ENCODE measurements at regions not wholly inside any gene's neighbourhood (a gene's known extent, or its start where the extent isn't known, plus 50 kb on each side); places are given as distances from the start of the nearest gene placed in this dataset.

DNA sequence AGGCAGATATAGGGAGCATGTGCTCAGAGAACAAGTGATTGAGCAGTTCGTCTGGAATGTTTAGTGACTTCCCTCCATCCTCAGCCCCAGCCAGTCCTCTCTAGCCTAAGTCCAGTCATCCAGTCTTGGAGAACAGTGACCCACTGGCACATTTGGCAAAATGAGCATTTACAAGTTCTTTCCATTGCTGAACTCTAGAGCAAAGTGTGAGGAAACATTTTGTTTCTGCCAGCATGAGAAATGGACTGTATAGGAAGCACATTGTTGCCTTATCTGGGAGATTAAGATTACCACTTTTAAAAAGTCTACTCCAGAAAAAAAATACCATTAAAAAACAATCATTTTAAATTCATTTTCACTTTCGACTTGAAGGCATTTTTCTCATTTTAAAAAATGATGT is 353.6 kb downstream of the SHQ1 start:
- Histone ChIP-seq H2BK15ac (ENCODE audit: low read depth, low read length) (no peak overlapping the region), H2BK120ac (ENCODE audit: low read depth, low read length) (no peak overlapping the region), H2BK20ac (ENCODE audit: low read depth, low read length) (no peak overlapping the region), H4K91ac (ENCODE audit: insufficient read depth, low read depth, low read length) (no peak overlapping the region), H3K4ac (ENCODE audit: low read depth, low read length) (no peak overlapping the region), H4K20me1 (ENCODE audit: insufficient read depth, low read length) (peaks cover 2% of the 10 kb centered on the region; the same call in 1 of the 2 replicates), H3K79me1 (ENCODE audit: low read depth in 1 of 2, low read length in 2 of 2) (no peaks in the 10 kb centered on the region), H3K4me3 (ENCODE audit: insufficient read depth, low read depth, low read length) (no peak overlapping the region), H3K14ac (replicated peaks; ENCODE audit: low read depth, low read length) (no peak overlapping the region), H3K36me3 (ENCODE audit: control insufficient read depth, insufficient read depth, low read length) (no peaks in the 10 kb centered on the region), H4K8ac (ENCODE audit: low read depth in 2 of 2, low read length in 2 of 2) (no peak overlapping the region), H3K27me3 (ENCODE audit: control insufficient read depth, insufficient read depth, low read length) (peaks cover 2% of the 10 kb centered on the region; the same call in 1 of the 2 replicates), H4K5ac (ENCODE audit: low read depth, low read length) (no peak overlapping the region), H3K4me2 (ENCODE audit: low read depth, low read length) (no peak overlapping the region), H3K18ac (ENCODE audit: low read depth, low read length) (no peak overlapping the region), H2AK5ac (ENCODE audit: low read depth, low read length) (no peak overlapping the region), H3K9ac (ENCODE audit: low read depth, low read length) (no peak overlapping the region), H3K27ac (ENCODE audit: insufficient read depth, low read length) (no peak overlapping the region), H3K9me1 (ENCODE audit: insufficient read depth, low read length) (peaks cover 4% of the 10 kb centered on the region), H3K23ac (ENCODE audit: low read depth, low read length) (no peak overlapping the region), H2AFZ (replicated peaks; ENCODE audit: low read length, poor library complexity) (no peak overlapping the region), H2AK9ac (replicated peaks; ENCODE audit: low read depth, low read length, poor library complexity) (no peak overlapping the region), H3K9me3 (ENCODE audit: control insufficient read depth, insufficient read depth, low read length) (peaks cover 5% of the 10 kb centered on the region), H2BK5ac (ENCODE audit: low read depth, low read length, poor library complexity, severe bottlenecking) (no peak overlapping the region), H3K56ac (ENCODE audit: extremely low read depth, insufficient read depth, low read length) (no peak overlapping the region), H3K4me1 (ENCODE audit: control insufficient read depth, insufficient read depth, low read length) (peaks cover 6% of the 10 kb centered on the region)
- CTCF ChIA-PET, result no interaction called here
- POLR2A ChIA-PET (ENCODE audit: unreplicated experiment), result no interaction called here
- DNase-seq (peak; percentile 11), ATAC-seq (ENCODE audit: low read depth) (no peak)
- BruUV-seq (replicated peaks), result no TSS peak
- in situ Hi-C loops (cut with MboI; ENCODE audit: low sequenced_read_pairs), result no loop called here
- TF ChIP-seq RCOR1 (IDR thresholded peaks at IDR 0.05; ENCODE audit: insufficient replicate concordance, low read length), result no peak
- TF ChIP-seq MAFK (IDR thresholded peaks at IDR 0.05; ENCODE audit: low read depth, low read length), result no peak
- 33% methylated on average over 1 of the region's 2 CpGs; no CpG with 5 or more reads in 1 of the 2 experiments for WGBS, 2 experiments (ENCODE audit: extremely low coverage in 2 of 2, insufficient read length in 1 of 2)
- intact Hi-C loops (cut with micrococcal nuclease), result no loop called here
- dilution Hi-C loops (cut with HindIII; ENCODE audit: low sequenced_read_pairs, unreplicated experiment), result no loop called here

All from IMR-90 (cell line).